C4-2B (cell line): ENCODE measurements at regions not wholly inside any gene's neighbourhood (a gene's known extent, or its start where the extent isn't known, plus 50 kb on each side); places are given as distances from the start of the nearest gene placed in this dataset.
"Not testable (repeated sequence)": the region's sequence is repeated elsewhere in the genome, so short reads cannot be mapped to it uniquely, and the experiment has no call there.

Source experiments
- CTCF ChIP-seq: fragments of 450-650 bp; conservative IDR thresholded peaks from 2 replicates; pipeline ENCODE4 v1.5.1; 2017; ENCODE audit warnings: mild to moderate bottlenecking
- ZFX ChIP-seq: fragments of 450-650 bp; IDR thresholded peaks from 2 replicates; pipeline ENCODE4 v1.6.1; 2017

GRCh38 chr15:44830692-44831408 lies 94.5 kb downstream of the TRIM69 start:
- TF ChIP-seq CTCF, ZFX: not testable (repeated sequence)
